HL-60 (cell line): ENCODE measurements at regions not wholly inside any gene's neighbourhood (a gene's known extent, or its start where the extent isn't known, plus 50 kb on each side); places are given as distances from the start of the nearest gene placed in this dataset.

Source experiments
- DNase-seq, 2 experiments: peaks; one replicate each; pipeline ENCODE4 v3.0.0-alpha.2; 2010 to 2020; ENCODE audit warnings: low read depth in 1 of 2, low spot score in 1 of 2
- H3K27ac ChIP-seq: fragments of 250-450 bp; sonication (Bioruptor Pico); replicated peaks from 2 replicates; pipeline ENCODE4 v1.5.1; 2020; ENCODE audit warnings: mild to moderate bottlenecking, moderate library complexity
- H3K27me3 ChIP-seq: fragments of 250-450 bp; sonication (Bioruptor Pico); 2 replicates; pipeline ENCODE4 v1.5.1; 2021; ENCODE audit warnings: mild to moderate bottlenecking, moderate library complexity; ENCODE audit not compliant: insufficient read depth, poor library complexity, severe bottlenecking
- H3K4me3 ChIP-seq: replicated peaks from 2 replicates; pipeline ENCODE4 v1.5.1; 2011; ENCODE audit warnings: mild to moderate bottlenecking, control low read depth, low read length; ENCODE audit not compliant: insufficient read depth
- CTCF ChIP-seq: IDR thresholded peaks from one replicate; pipeline ENCODE4 v1.5.1; 2011; ENCODE audit warnings: low read length, control low read depth, inconsistent platforms; ENCODE audit not compliant: insufficient read depth
- GABPA ChIP-seq: IDR thresholded peaks from 2 replicates; pipeline ENCODE4 v1.6.1; 2012; ENCODE audit warnings: low read depth
- POLR2AphosphoS5 ChIP-seq: IDR thresholded peaks from 2 replicates; pipeline ENCODE4 v1.6.1; 2012; ENCODE audit warnings: low read depth
- REST ChIP-seq: IDR thresholded peaks from 2 replicates; pipeline ENCODE4 v1.6.1; 2012; ENCODE audit warnings: low read depth; ENCODE audit not compliant: insufficient replicate concordance
- SPI1 ChIP-seq: IDR thresholded peaks from 2 replicates; pipeline ENCODE4 v1.6.1; 2012; ENCODE audit warnings: low read depth, mild to moderate bottlenecking, borderline replicate concordance

- TF ChIP-seq REST (no peak), POLR2AphosphoS5 (no peak), SPI1 (no peak), GABPA (no peak), CTCF (no peak)
- Histone ChIP-seq H3K27ac (no peak overlapping the region), H3K4me3 (no peak overlapping the region), H3K27me3 (peaks cover 1% of the 10 kb centered on the region)
- DNase-seq, result no peak
Measured at GRCh38 chr1:165060285-165060793, 296.2 kb downstream of the LMX1A start.

DNA sequence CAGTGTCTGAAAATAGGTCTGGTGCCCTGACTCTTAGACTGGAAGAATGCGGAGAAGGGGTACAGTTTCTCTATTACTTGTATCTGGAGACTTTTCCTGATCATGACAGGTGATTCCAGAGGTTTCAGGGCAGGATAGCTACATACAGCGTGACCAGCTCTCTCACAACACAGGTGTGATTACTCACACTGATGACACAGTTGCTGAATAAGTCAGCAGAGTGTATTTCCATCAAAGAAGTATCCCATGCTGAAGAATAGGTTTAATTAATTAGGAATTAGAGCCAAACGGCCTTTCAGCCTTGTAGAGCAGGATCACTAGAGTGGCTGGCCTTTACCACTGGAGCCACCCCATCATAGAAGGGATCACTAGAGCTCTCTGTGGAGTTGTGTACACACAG is 298.6 kb downstream of the LMX1A start:
- TF ChIP-seq POLR2AphosphoS5 (no peak), CTCF (no peak), SPI1 (no peak)
- H3K27ac ChIP-seq, result no peak overlapping the region
- DNase-seq, result no peak
- H3K27me3 ChIP-seq, result peaks cover 6% of the 10 kb centered on the region
- H3K4me3 ChIP-seq, result no peak overlapping the region

GRCh38 chr1:165056914-165057313 is 299.6 kb downstream of the LMX1A start:
- H3K27me3 ChIP-seq, result peaks cover 6% of the 10 kb centered on the region
- no peak overlapping the region for H3K4me3 ChIP-seq
- TF ChIP-seq POLR2AphosphoS5 (no peak), GABPA (no peak), CTCF (no peak), REST (no peak), SPI1 (no peak)
- H3K27ac ChIP-seq, result no peak overlapping the region
- DNase-seq, result no peak

- no peak overlapping the region for H3K27ac ChIP-seq
- TF ChIP-seq SPI1, result no peak
- no peak for TF ChIP-seq GABPA
- TF ChIP-seq REST, result no peak
- TF ChIP-seq CTCF, result no peak
- TF ChIP-seq POLR2AphosphoS5, result no peak
Measured at GRCh38 chr1:165055581-165055980, 300.9 kb downstream of the LMX1A start.

More at GRCh38 chr1:165055581-165055980, 300.9 kb downstream of the LMX1A start:
- DNase-seq, result no peak
- Histone ChIP-seq H3K4me3 (no peak overlapping the region), H3K27me3 (peaks cover 6% of the 10 kb centered on the region)
